IMR-90 (cell line): ENCODE measurements at regions not wholly inside any gene's neighbourhood (a gene's known extent, or its start where the extent isn't known, plus 50 kb on each side); places are given as distances from the start of the nearest gene placed in this dataset.

Source experiments
- ATAC-seq: fragments of 200-7000 bp; cut with Tn5 transposase; 2 replicates; pipeline ENCODE4 v1.9.1; 2020; ENCODE audit warnings: low read depth, mild to moderate bottlenecking, moderate library complexity
- BruUV-seq: library from RNA; stranded (reverse); fragments of 400-500 nt; replicated peaks from 2 replicates; lab custom pipeline; 2021; lab: Mats Ljungman, UMichigan
- CTCF ChIA-PET: fragments of 300-600 bp; formaldehyde crosslinking; extraction: SDS; loops from one replicate; lab custom pipeline; 2021; ENCODE audit warnings: antibody characterized with exemption; lab: Yijun Ruan, JAX
- POLR2A ChIA-PET: fragments of 300-600 bp; sonication (Branson Sonifier 250); formaldehyde crosslinking; loops from one replicate; lab custom pipeline; 2022; ENCODE audit warnings: antibody characterized with exemption; ENCODE audit not compliant: unreplicated experiment; lab: Charles Lee
- DNase-seq: peaks from one replicate; pipeline ENCODE4 v3.0.0; 2013
- H2AFZ ChIP-seq: replicated peaks from 2 replicates; pipeline ENCODE3; 2013; ENCODE audit warnings: low read length, mild to moderate bottlenecking; ENCODE audit not compliant: poor library complexity
- H2AK5ac ChIP-seq: 2 replicates; pipeline ENCODE4 v1.6.1; 2013; ENCODE audit warnings: low read depth, low read length, inconsistent platforms
- H2AK9ac ChIP-seq: replicated peaks from 2 replicates; pipeline ENCODE3; 2013; ENCODE audit warnings: mild to moderate bottlenecking, low read depth, low read length, moderate library complexity; ENCODE audit not compliant: poor library complexity
- H2BK120ac ChIP-seq: 2 replicates; pipeline ENCODE4 v1.6.1; 2013; ENCODE audit warnings: low read depth, low read length, inconsistent platforms
- H2BK15ac ChIP-seq: 3 replicates; pipeline ENCODE4 v1.6.1; 2013; ENCODE audit warnings: low read depth, low read length, inconsistent platforms
- H2BK20ac ChIP-seq: 2 replicates; pipeline ENCODE4 v1.6.1; 2013; ENCODE audit warnings: low read depth, mild to moderate bottlenecking, inconsistent platforms, low read length, moderate library complexity
- H2BK5ac ChIP-seq: 2 replicates; pipeline ENCODE4 v1.6.1; 2013; ENCODE audit warnings: mild to moderate bottlenecking, low read depth, low read length, inconsistent platforms; ENCODE audit not compliant: poor library complexity, severe bottlenecking
- H3K14ac ChIP-seq: replicated peaks from 2 replicates; pipeline ENCODE4 v1.6.1; 2013; ENCODE audit warnings: low read depth, low read length, inconsistent platforms
- H3K18ac ChIP-seq: 2 replicates; pipeline ENCODE4 v1.6.1; 2013; ENCODE audit warnings: low read depth, low read length, control low read depth
- H3K23ac ChIP-seq: 2 replicates; pipeline ENCODE4 v1.6.1; 2013; ENCODE audit warnings: low read depth, low read length, inconsistent platforms
- H3K27ac ChIP-seq: 2 replicates; pipeline ENCODE4 v1.5.1; 2013; ENCODE audit warnings: mild to moderate bottlenecking, control low read depth, low read length; ENCODE audit not compliant: insufficient read depth
- H3K27me3 ChIP-seq: 2 replicates; pipeline ENCODE4 v1.6.1; 2013; ENCODE audit warnings: low read length; ENCODE audit not compliant: control insufficient read depth, insufficient read depth
- H3K36me3 ChIP-seq: 2 replicates; pipeline ENCODE4 v1.6.1; 2013; ENCODE audit warnings: low read length, mixed read lengths; ENCODE audit not compliant: control insufficient read depth, insufficient read depth
- H3K4ac ChIP-seq: 2 replicates; pipeline ENCODE4 v1.6.1; 2013; ENCODE audit warnings: low read depth, low read length, inconsistent platforms
- H3K4me1 ChIP-seq: 2 replicates; pipeline ENCODE4 v1.6.1; 2013; ENCODE audit warnings: low read length, mixed read lengths; ENCODE audit not compliant: control insufficient read depth, insufficient read depth
- H3K4me2 ChIP-seq: 2 replicates; pipeline ENCODE4 v1.6.1; 2013; ENCODE audit warnings: low read depth, mild to moderate bottlenecking, control low read depth, low read length, moderate library complexity
- H3K4me3 ChIP-seq: 2 replicates; pipeline ENCODE4 v1.5.1; 2013; ENCODE audit warnings: low read depth, mild to moderate bottlenecking, control low read depth, low read length, moderate library complexity; ENCODE audit not compliant: insufficient read depth
- H3K56ac ChIP-seq: 2 replicates; pipeline ENCODE4 v1.6.1; 2013; ENCODE audit warnings: low read length, inconsistent platforms; ENCODE audit not compliant: insufficient read depth; ENCODE audit errors: extremely low read depth
- H3K79me1 ChIP-seq, 2 experiments: 2 replicates each; pipeline ENCODE4 v1.6.1; 2013; ENCODE audit warnings: low read length in 2 of 2, inconsistent platforms in 1 of 2, low read depth in 1 of 2
- H3K9ac ChIP-seq: 2 replicates; pipeline ENCODE4 v1.6.1; 2013; ENCODE audit warnings: low read depth, low read length, control low read depth
- H3K9me1 ChIP-seq: 2 replicates; pipeline ENCODE4 v1.6.1; 2013; ENCODE audit warnings: low read length, inconsistent platforms; ENCODE audit not compliant: insufficient read depth
- H3K9me3 ChIP-seq: 2 replicates; pipeline ENCODE4 v1.6.1; 2013; ENCODE audit warnings: low read length; ENCODE audit not compliant: control insufficient read depth, insufficient read depth
- H4K20me1 ChIP-seq: 2 replicates; pipeline ENCODE4 v1.6.1; 2013; ENCODE audit warnings: low read length, inconsistent platforms; ENCODE audit not compliant: insufficient read depth
- H4K5ac ChIP-seq: 2 replicates; pipeline ENCODE4 v1.6.1; 2013; ENCODE audit warnings: mild to moderate bottlenecking, low read depth, low read length, control low read depth
- H4K8ac ChIP-seq, 2 experiments: 2 replicates each; pipeline ENCODE4 v1.6.1; 2013; ENCODE audit warnings: low read depth in 2 of 2, low read length in 2 of 2, control low read depth in 1 of 2, inconsistent platforms in 1 of 2
- H4K91ac ChIP-seq: 2 replicates; pipeline ENCODE4 v1.6.1; 2013; ENCODE audit warnings: low read depth, low read length, inconsistent platforms; ENCODE audit not compliant: insufficient read depth
- CHD1 ChIP-seq: IDR thresholded peaks from 2 replicates; pipeline ENCODE4 v1.6.1; 2012; ENCODE audit warnings: low read depth, low read length, improper control_type of control experiment
- MXI1 ChIP-seq: IDR thresholded peaks from 2 replicates; pipeline ENCODE4 v1.6.1; 2012; ENCODE audit warnings: low read depth, mild to moderate bottlenecking, low read length, moderate library complexity, borderline replicate concordance
- SMC3 ChIP-seq: fragments of 150-350 bp; IDR thresholded peaks from 2 replicates; pipeline ENCODE4 v1.6.1; 2016; ENCODE audit warnings: low read depth, mild to moderate bottlenecking, antibody characterized with exemption, low read length, moderate library complexity
- dilution Hi-C: fragments of 300-500 bp; cut with HindIII; formaldehyde crosslinking; loops from one replicate; pipeline ENCODE4 v1.14.3; 2018; ENCODE audit warnings: low sequenced_read_pairs; ENCODE audit not compliant: unreplicated experiment
- in situ Hi-C: fragments of 300-500 bp; cut with MboI; formaldehyde crosslinking; loops from 3 replicates; pipeline ENCODE4 v1.14.3; 2019; ENCODE audit warnings: low sequenced_read_pairs, inconsistent platforms, mixed read lengths
- intact Hi-C: fragments of 100-400 bp; cut with micrococcal nuclease; formaldehyde crosslinking; loops from 2 replicates; pipeline ENCODE4 v1.10.0; 2022

- CTCF ChIA-PET, result no interaction called here
- Histone ChIP-seq H4K20me1 (no peaks in the 10 kb centered on the region), H3K79me1 (no peaks in the 10 kb centered on the region), H3K4me1 (no peaks in the 10 kb centered on the region), H3K4ac (no peak overlapping the region), H3K9ac (no peak overlapping the region), H3K27ac (no peak overlapping the region), H4K8ac (no peak overlapping the region), H3K27me3 (no peaks in the 10 kb centered on the region), H3K9me3 (no peaks in the 10 kb centered on the region), H2AFZ (no peak overlapping the region), H4K5ac (no peak overlapping the region), H3K23ac (no peak overlapping the region), H3K14ac (no peak overlapping the region), H3K36me3 (no peaks in the 10 kb centered on the region), H3K56ac (no peak overlapping the region), H2BK20ac (no peak overlapping the region), H3K9me1 (no peaks in the 10 kb centered on the region), H3K18ac (no peak overlapping the region), H3K4me3 (no peak overlapping the region), H2BK15ac (no peak overlapping the region), H2BK120ac (no peak overlapping the region), H2AK9ac (no peak overlapping the region), H3K4me2 (no peak overlapping the region), H4K91ac (no peak overlapping the region), H2AK5ac (no peak overlapping the region), H2BK5ac (no peak overlapping the region)
- no peak for DNase-seq
- TF ChIP-seq SMC3 (no peak), CHD1 (no peak), MXI1 (no peak)
- ATAC-seq, result no peak
- in situ Hi-C loops (loop anchor here (10.0 to 25.0 kb wide), 2 partner anchors 885 to 1903 kb away; no protein-coding TSS in a partner anchor), intact Hi-C loops (loop anchor here (10.0 kb wide), 1 partner anchor 1665 kb away; no protein-coding TSS in a partner anchor), dilution Hi-C loops (no loop called here)
- POLR2A ChIA-PET, result no interaction called here
- BruUV-seq, result no TSS peak
These were observed 287.5 kb downstream of the ZNF536 start for GRCh38 chr19:30659638-30660037.
